ENCODE measurements at regions not wholly inside any gene's neighbourhood (a gene's known extent, or its start where the extent isn't known, plus 50 kb on each side); places are given as distances from the start of the nearest gene placed in this dataset.

- ChIA-PET CTCF (no interaction called here), POLR2A (no interaction called here)
- intact Hi-C loops (cut with micrococcal nuclease) (no loop called here), dilution Hi-C loops (cut with MboI; ENCODE audit: extremely low pct_ligation_motif_present, low sequenced_read_pairs) (no loop called here)
- Histone ChIP-seq H4K20me1 (replicated peaks; ENCODE audit: control insufficient read depth, extremely low read depth, insufficient read depth, low read length) (no peaks in the 10 kb centered on the region), H3K27me3 (ENCODE audit: control insufficient read depth in 2 of 2, insufficient read depth in 2 of 2, low read length in 2 of 2) (no peaks in the 10 kb centered on the region), H2AFZ (ENCODE audit: low read depth, low read length) (no peak overlapping the region), H3K36me3 (ENCODE audit: control insufficient read depth in 2 of 2, extremely low read depth in 1 of 2, insufficient read depth in 2 of 2, low read length in 2 of 2) (no peaks in the 10 kb centered on the region), H3K9ac (replicated peaks; ENCODE audit: extremely low read depth, insufficient read depth, low read length) (no peak overlapping the region), H3K27ac (ENCODE audit: insufficient read depth, low read depth, low read length) (no peak overlapping the region), H3K4me1 (ENCODE audit: control insufficient read depth, extremely low read depth, insufficient read depth, low read length) (no peaks in the 10 kb centered on the region), H3K9me1 (replicated peaks; ENCODE audit: control insufficient read depth, extremely low read depth, insufficient read depth, low read length) (no peaks in the 10 kb centered on the region), H3K4me3 (replicated peaks in 1 of 3; ENCODE audit: insufficient read depth in 1 of 3, low read depth in 1 of 3, low read length in 3 of 3) (no peak overlapping the region), H3K9me3 (replicated peaks; ENCODE audit: control insufficient read depth, insufficient read depth, low read length) (no peaks in the 10 kb centered on the region), H3K4me2 (ENCODE audit: insufficient read depth, low read length) (no peak overlapping the region), H3K79me2 (ENCODE audit: control insufficient read depth, insufficient read depth, low read length) (no peaks in the 10 kb centered on the region)
- no peak for FAIRE-seq
- BruUV-seq (replicated peaks), result no TSS peak
- DNase-seq (ENCODE audit: low read depth, low spot score), result no peak
- TF ChIP-seq POLR2AphosphoS5 (IDR thresholded peaks at IDR 0.05; ENCODE audit: insufficient read depth, low read depth, low read length) (no peak), POLR2A (IDR thresholded peaks at IDR 0.05; ENCODE audit: low read depth, low read length) (no peak), FOS (IDR thresholded peaks at IDR 0.05; ENCODE audit: borderline replicate concordance, insufficient read depth, low read length) (no peak), CTCF (IDR thresholded peaks at IDR 0.05; ENCODE audit: extremely low read depth in 1 of 2, insufficient read depth in 1 of 2, low read depth in 1 of 2, low read length in 2 of 2) (no peak), MAX (IDR thresholded peaks at IDR 0.05; ENCODE audit: insufficient read depth, insufficient read length) (no peak), EZH2 (IDR thresholded peaks at IDR 0.05; ENCODE audit: borderline replicate concordance, low read depth, low read length, severe bottlenecking) (no peak), GATA2 (IDR thresholded peaks at IDR 0.05; ENCODE audit: insufficient read depth, insufficient read length, low read depth, low read length) (no peak), JUN (IDR thresholded peaks at IDR 0.05; ENCODE audit: borderline replicate concordance, insufficient read depth, insufficient read length, low read depth) (no peak), MYC (IDR thresholded peaks at IDR 0.05; ENCODE audit: low read depth, low read length) (no peak)
Measured at GRCh38 chr5:117776977-117777376, 1202.4 kb upstream of the SEMA6A start.
